HepG2 (cell line): ENCODE measurements at regions not wholly inside any gene's neighbourhood (a gene's known extent, or its start where the extent isn't known, plus 50 kb on each side); places are given as distances from the start of the nearest gene placed in this dataset.

Experiments used
- ARNTL ChIP-seq: sonication (generic); formaldehyde crosslinking; IDR thresholded peaks from 2 replicates; pipeline ENCODE4 v1.4.0; 2020; ENCODE audit warnings: mild to moderate bottlenecking, missing genetic modification reagents
- ATF7 ChIP-seq, 2 experiments: fragments of 450-650 bp in 1 of 2; sonication (generic) in 1 of 2; formaldehyde crosslinking in 1 of 2; IDR thresholded peaks; 2 replicates each; pipeline versions ENCODE4 v1.4.0 to v1.6.1; 2016 to 2020; ENCODE audit warnings: antibody characterized with exemption in 1 of 2, mild to moderate bottlenecking in 1 of 2, missing genetic modification reagents in 1 of 2
- CAMTA2 ChIP-seq: sonication (generic); formaldehyde crosslinking; IDR thresholded peaks from 2 replicates; pipeline ENCODE4 v1.4.0; 2020; ENCODE audit warnings: mild to moderate bottlenecking, missing genetic modification reagents, borderline replicate concordance
- ELF1 ChIP-seq: sonication (generic); formaldehyde crosslinking; IDR thresholded peaks from 2 replicates; pipeline ENCODE4 v1.4.0; 2020; ENCODE audit warnings: missing genetic modification reagents
- FOXA1 ChIP-seq, 2 experiments: fragments of 450-650 bp in 1 of 2; sonication (generic) in 1 of 2; formaldehyde crosslinking in 1 of 2; IDR thresholded peaks; 2 replicates each; pipeline versions ENCODE4 v1.4.0 to v1.6.1; 2016 to 2020; ENCODE audit warnings: missing genetic modification reagents in 1 of 2
- HNF4A ChIP-seq: sonication (generic); formaldehyde crosslinking; IDR thresholded peaks from 2 replicates; pipeline ENCODE4 v1.4.0; 2020; ENCODE audit warnings: missing genetic modification reagents
- KLF11 ChIP-seq: IDR thresholded peaks from 2 replicates; pipeline ENCODE4 v1.6.1; 2016; ENCODE audit warnings: missing compliant biosample characterization
- MYC ChIP-seq: sonication (generic); formaldehyde crosslinking; IDR thresholded peaks from 2 replicates; pipeline ENCODE4 v1.9.0; 2021; ENCODE audit warnings: missing genetic modification reagents, borderline replicate concordance
- NCOA5 ChIP-seq: sonication (generic); formaldehyde crosslinking; IDR thresholded peaks from 2 replicates; pipeline ENCODE4 v1.4.0; 2020; ENCODE audit warnings: missing genetic modification reagents
- NFATC3 ChIP-seq: sonication (generic); formaldehyde crosslinking; IDR thresholded peaks from 2 replicates; pipeline ENCODE4 v1.5.1; 2020; ENCODE audit warnings: mild to moderate bottlenecking, missing genetic modification reagents
- PATZ1 ChIP-seq: sonication (generic); formaldehyde crosslinking; IDR thresholded peaks from 2 replicates; pipeline ENCODE4 v1.4.0; 2020; ENCODE audit warnings: missing genetic modification reagents
- PITX1 ChIP-seq: sonication (generic); formaldehyde crosslinking; IDR thresholded peaks from 2 replicates; pipeline ENCODE4 v1.5.1; 2020; ENCODE audit warnings: mild to moderate bottlenecking, missing genetic modification reagents
- PPARG ChIP-seq: conservative IDR thresholded peaks from 2 replicates; pipeline ENCODE4 v1.6.1; 2016; ENCODE audit warnings: missing biosample characterization, missing genetic modification reagents
- RFXANK ChIP-seq: IDR thresholded peaks from 2 replicates; pipeline ENCODE4 v1.6.1; 2016
- SALL2 ChIP-seq: sonication (generic); formaldehyde crosslinking; IDR thresholded peaks from 2 replicates; pipeline ENCODE4 v1.8.1; 2023; ENCODE audit warnings: mild to moderate bottlenecking, missing genetic modification reagents, inconsistent platforms
- SAP130 ChIP-seq: IDR thresholded peaks from 2 replicates; pipeline ENCODE4 v1.6.1; 2016; ENCODE audit warnings: low read depth
- SIX4 ChIP-seq: sonication (generic); formaldehyde crosslinking; IDR thresholded peaks from 2 replicates; pipeline ENCODE4 v1.4.0; 2020; ENCODE audit warnings: missing genetic modification reagents
- SOX13 ChIP-seq, 3 experiments: fragments of 450-650 bp in 1 of 3; sonication (generic) in 1 of 3; formaldehyde crosslinking in 1 of 3; IDR thresholded peaks in 2 of 3; conservative IDR thresholded peaks in 1 of 3; 2 replicates each; pipeline versions ENCODE4 v1.5.0 to v1.6.1; 2016 to 2020; ENCODE audit warnings: antibody characterized with exemption in 1 of 3, mild to moderate bottlenecking in 1 of 3, missing compliant biosample characterization in 1 of 3, missing genetic modification reagents in 1 of 3, moderate library complexity in 1 of 3
- TBX2 ChIP-seq: sonication (generic); formaldehyde crosslinking; IDR thresholded peaks from 2 replicates; pipeline ENCODE4 v1.5.0; 2020; ENCODE audit warnings: missing genetic modification reagents, mild to moderate bottlenecking, borderline replicate concordance
- ZBTB1 ChIP-seq: sonication (generic); formaldehyde crosslinking; IDR thresholded peaks from 2 replicates; pipeline ENCODE4 v1.4.0; 2020; ENCODE audit warnings: missing genetic modification reagents, borderline replicate concordance
- ZBTB43 ChIP-seq: sonication (generic); formaldehyde crosslinking; conservative IDR thresholded peaks from 2 replicates; pipeline ENCODE4 v1.4.0; 2020; ENCODE audit warnings: missing genetic modification reagents
- ZFP62 ChIP-seq: sonication (generic); formaldehyde crosslinking; IDR thresholded peaks from 2 replicates; pipeline ENCODE4 v1.4.0; 2020; ENCODE audit warnings: missing genetic modification reagents
- ZNF263 ChIP-seq: sonication (generic); formaldehyde crosslinking; IDR thresholded peaks from 2 replicates; pipeline ENCODE4 v1.4.0; 2020; ENCODE audit warnings: missing genetic modification reagents
- ZNF30 ChIP-seq: sonication (generic); formaldehyde crosslinking; IDR thresholded peaks from 2 replicates; pipeline ENCODE4 v1.5.0; 2020; ENCODE audit warnings: mild to moderate bottlenecking, missing genetic modification reagents
- TF ChIP-seq, protein P1 (sequence below): IDR thresholded peaks from 2 replicates; pipeline ENCODE4 v1.6.1; 2016; ENCODE audit warnings: low read depth

GRCh38 chr4:28105271-28105859, 1244.7 kb downstream of the STIM2 start (continued):
- TF ChIP-seq HNF4A (CRISPR knock-in tag): peak; percentile 84
- no peak for TF ChIP-seq CAMTA2 (CRISPR knock-in tag)
- no peak for TF ChIP-seq ELF1 (CRISPR knock-in tag)
- TF ChIP-seq ZBTB43 (CRISPR knock-in tag): no peak
- no peak for TF ChIP-seq RFXANK (CRISPR knock-in tag)
- no peak for TF ChIP-seq SAP130
- no peak for TF ChIP-seq MYC (CRISPR knock-in tag)
- TF ChIP-seq ZNF30 (CRISPR knock-in tag): no peak
- no peak for TF ChIP-seq NCOA5 (CRISPR knock-in tag)
- peak; percentile 40; the same call in 1 of the 2 replicates for TF ChIP-seq PITX1 (CRISPR knock-in tag)
- no peak for TF ChIP-seq NFATC3 (CRISPR knock-in tag)
- TF ChIP-seq, protein P1, sequence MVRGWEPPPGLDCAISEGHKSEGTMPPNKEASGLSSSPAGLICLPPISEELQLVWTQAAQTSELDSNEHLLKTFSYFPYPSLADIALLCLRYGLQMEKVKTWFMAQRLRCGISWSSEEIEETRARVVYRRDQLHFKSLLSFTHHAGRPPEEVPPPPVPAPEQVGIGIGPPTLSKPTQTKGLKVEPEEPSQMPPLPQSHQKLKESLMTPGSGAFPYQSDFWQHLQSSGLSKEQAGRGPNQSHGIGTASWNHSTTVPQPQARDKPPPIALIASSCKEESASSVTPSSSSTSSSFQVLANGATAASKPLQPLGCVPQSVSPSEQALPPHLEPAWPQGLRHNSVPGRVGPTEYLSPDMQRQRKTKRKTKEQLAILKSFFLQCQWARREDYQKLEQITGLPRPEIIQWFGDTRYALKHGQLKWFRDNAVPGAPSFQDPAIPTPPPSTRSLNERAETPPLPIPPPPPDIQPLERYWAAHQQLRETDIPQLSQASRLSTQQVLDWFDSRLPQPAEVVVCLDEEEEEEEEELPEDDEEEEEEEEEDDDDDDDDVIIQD (CRISPR knock-in tag): no peak; the same call in 1 of the 2 replicates
- TF ChIP-seq KLF11: no peak
- peak; percentile 84 for TF ChIP-seq PPARG (CRISPR knock-in tag)
- TF ChIP-seq ATF7 (IDR thresholded peaks at IDR 0.05): no peak
- no peak for TF ChIP-seq ATF7 (CRISPR knock-in tag; IDR thresholded peaks at IDR 0.05)
- TF ChIP-seq FOXA1 (IDR thresholded peaks at IDR 0.05): no peak
- peak; percentile 30; the same call in 1 of the 2 replicates for TF ChIP-seq FOXA1 (CRISPR knock-in tag; IDR thresholded peaks at IDR 0.05)
- no peak for TF ChIP-seq TBX2
- no peak for TF ChIP-seq ZNF263 (CRISPR knock-in tag)
- TF ChIP-seq ZBTB1: no peak
- no peak for TF ChIP-seq ZFP62 (CRISPR knock-in tag)
- peak; percentile 48; the same call in 1 of the 2 replicates for TF ChIP-seq SOX13 (IDR thresholded peaks at IDR 0.05)
- peak in 1 of 2 experiments; percentile 95; a peak in 2 of 4 replicates for TF ChIP-seq SOX13 (CRISPR knock-in tag; conservative IDR thresholded peaks at IDR 0.05 in 1 of 2, IDR thresholded peaks at IDR 0.05 in 1 of 2)
- no peak for TF ChIP-seq SIX4 (CRISPR knock-in tag)
- no peak for TF ChIP-seq SALL2
- 0 out of 2 replicates have a peak, but pooled peaks have one; percentile 36 for TF ChIP-seq PATZ1 (CRISPR knock-in tag)
- no peak for TF ChIP-seq ARNTL (CRISPR knock-in tag)
